ENCODE measurements at regions not wholly inside any gene's neighbourhood (a gene's known extent, or its start where the extent isn't known, plus 50 kb on each side); places are given as distances from the start of the nearest gene placed in this dataset.
A peak's percentile ranks its signal among the peaks of the same experiment; 100 is the strongest.
"Not testable (repeated sequence)": the region's sequence is repeated elsewhere in the genome, so short reads cannot be mapped to it uniquely, and the experiment has no call there.

GRCh38 chr6:151692216-151692615 lies 115.3 kb upstream of the ESR1 start:
- no peak overlapping the region for H3K4me3 Mint-ChIP-seq
- DNase-seq (ENCODE audit: low spot score in 2 of 2) (no peak), ATAC-seq (no peak)
- peaks cover 18% of the 10 kb centered on the region for H3K4me1 Mint-ChIP-seq
- H3K36me3 Mint-ChIP-seq, result no peaks in the 10 kb centered on the region
- H3K27ac Mint-ChIP-seq, result no peak overlapping the region
- H3K9me3 Mint-ChIP-seq, result no peaks in the 10 kb centered on the region

GRCh38 chr6:151693366-151693765 lies 114.1 kb upstream of the ESR1 start:
- DNase-seq (ENCODE audit: low spot score in 2 of 2) (no peak), ATAC-seq (no peak)
- Mint-ChIP-seq H3K9me3 (no peaks in the 10 kb centered on the region), H3K27ac (no peak overlapping the region), H3K4me1 (peaks cover 18% of the 10 kb centered on the region), H3K4me3 (no peak overlapping the region), H3K36me3 (no peaks in the 10 kb centered on the region)

- H3K4me1 Mint-ChIP-seq, result peaks cover 18% of the 10 kb centered on the region
- DNase-seq (ENCODE audit: low spot score in 2 of 2) (no peak), ATAC-seq (no peak)
- no peak overlapping the region for H3K4me3 Mint-ChIP-seq
- no peaks in the 10 kb centered on the region for H3K9me3 Mint-ChIP-seq
- H3K27ac Mint-ChIP-seq, result no peak overlapping the region
- no peaks in the 10 kb centered on the region for H3K36me3 Mint-ChIP-seq
Measured at GRCh38 chr6:151695156-151695555, 112.3 kb upstream of the ESR1 start.

GRCh38 chr6:151696302-151696701 lies 111.2 kb upstream of the ESR1 start:
- not testable (repeated sequence) for H3K4me1 Mint-ChIP-seq; H3K9me3 Mint-ChIP-seq; H3K4me3 Mint-ChIP-seq; H3K36me3 Mint-ChIP-seq; ATAC-seq; H3K27ac Mint-ChIP-seq; DNase-seq (ENCODE audit: low spot score in 2 of 2)

- ATAC-seq, result no peak
- peaks cover 16% of the 10 kb centered on the region for H3K4me1 Mint-ChIP-seq
- no peaks in the 10 kb centered on the region for H3K36me3 Mint-ChIP-seq
- no peak overlapping the region for H3K27ac Mint-ChIP-seq
- no peaks in the 10 kb centered on the region for H3K9me3 Mint-ChIP-seq
- no peak for DNase-seq (ENCODE audit: low spot score in 2 of 2)
- no peak overlapping the region for H3K4me3 Mint-ChIP-seq
Measured at GRCh38 chr6:151698931-151699700, 108.4 kb upstream of the ESR1 start.

- H3K4me1 Mint-ChIP-seq, result peaks cover 16% of the 10 kb centered on the region
- no peaks in the 10 kb centered on the region for H3K9me3 Mint-ChIP-seq
- no peak for ATAC-seq
- no peak overlapping the region for H3K4me3 Mint-ChIP-seq
- DNase-seq (ENCODE audit: low spot score in 2 of 2), result no peak
- no peak overlapping the region for H3K27ac Mint-ChIP-seq
- no peaks in the 10 kb centered on the region for H3K36me3 Mint-ChIP-seq
Measured at GRCh38 chr6:151699719-151700118, 107.8 kb upstream of the ESR1 start.

GRCh38 chr6:151701911-151702562 lies 105.4 kb upstream of the ESR1 start:
- H3K4me1 Mint-ChIP-seq, result peaks cover 16% of the 10 kb centered on the region
- peak; percentile 70 for ATAC-seq
- H3K9me3 Mint-ChIP-seq, result no peaks in the 10 kb centered on the region
- peak overlapping the region; percentile 42 for H3K4me3 Mint-ChIP-seq
- no peak overlapping the region for H3K27ac Mint-ChIP-seq
- DNase-seq (ENCODE audit: low spot score in 2 of 2), result no peak
- no peaks in the 10 kb centered on the region for H3K36me3 Mint-ChIP-seq

GRCh38 chr6:151702851-151703658 lies 104.4 kb upstream of the ESR1 start:
- no peaks in the 10 kb centered on the region for H3K9me3 Mint-ChIP-seq
- DNase-seq (ENCODE audit: low spot score in 2 of 2), result no peak
- peak; percentile 9 for ATAC-seq
- H3K36me3 Mint-ChIP-seq, result no peaks in the 10 kb centered on the region
- peak overlapping the region; percentile 10 for H3K27ac Mint-ChIP-seq
- H3K4me3 Mint-ChIP-seq, result no peak overlapping the region
- H3K4me1 Mint-ChIP-seq, result peaks cover 16% of the 10 kb centered on the region

GRCh38 chr6:151704383-151704782 lies 103.1 kb upstream of the ESR1 start:
- Mint-ChIP-seq H3K36me3 (no peaks in the 10 kb centered on the region), H3K9me3 (no peaks in the 10 kb centered on the region), H3K27ac (peak overlapping the region; percentile 10), H3K4me1 (peaks cover 16% of the 10 kb centered on the region), H3K4me3 (no peak overlapping the region)
- peak; percentile 90 for ATAC-seq
- peak in 1 of 2 donors; percentile 60 for DNase-seq (ENCODE audit: low spot score in 2 of 2)

GRCh38 chr6:151705993-151706733 lies 101.3 kb upstream of the ESR1 start:
- no peak overlapping the region for H3K27ac Mint-ChIP-seq
- H3K4me3 Mint-ChIP-seq, result no peak overlapping the region
- peaks cover 16% of the 10 kb centered on the region for H3K4me1 Mint-ChIP-seq
- DNase-seq (ENCODE audit: low spot score in 2 of 2), result no peak
- no peaks in the 10 kb centered on the region for H3K9me3 Mint-ChIP-seq
- no peaks in the 10 kb centered on the region for H3K36me3 Mint-ChIP-seq
- no peak for ATAC-seq

GRCh38 chr6:151709329-151709728 lies 98.2 kb upstream of the ESR1 start:
- DNase-seq (ENCODE audit: low spot score in 2 of 2) (no peak), ATAC-seq (peak; percentile 68)
- Mint-ChIP-seq H3K4me3 (no peak overlapping the region), H3K9me3 (peaks cover 5% of the 10 kb centered on the region), H3K27ac (no peak overlapping the region), H3K36me3 (no peaks in the 10 kb centered on the region), H3K4me1 (no peaks in the 10 kb centered on the region)

GRCh38 chr6:151716526-151716932 lies 91.0 kb upstream of the ESR1 start:
- no peak overlapping the region for H3K4me3 Mint-ChIP-seq
- no peak for ATAC-seq
- no peak for DNase-seq (ENCODE audit: low spot score in 2 of 2)
- peaks cover 16% of the 10 kb centered on the region for H3K9me3 Mint-ChIP-seq
- no peaks in the 10 kb centered on the region for H3K36me3 Mint-ChIP-seq
- peaks cover 8% of the 10 kb centered on the region for H3K4me1 Mint-ChIP-seq
- no peak overlapping the region for H3K27ac Mint-ChIP-seq

- H3K27ac Mint-ChIP-seq, result no peak overlapping the region
- no peak overlapping the region for H3K4me3 Mint-ChIP-seq
Measured at GRCh38 chr6:151719070-151719469, 88.4 kb upstream of the ESR1 start.

GRCh38 chr6:151721146-151721545 lies 86.3 kb upstream of the ESR1 start:
- DNase-seq (ENCODE audit: low spot score in 2 of 2), result no peak
- no peak for ATAC-seq
- Mint-ChIP-seq H3K9me3 (no peaks in the 10 kb centered on the region), H3K4me3 (no peak overlapping the region), H3K27ac (no peak overlapping the region), H3K4me1 (peaks cover 8% of the 10 kb centered on the region), H3K36me3 (no peaks in the 10 kb centered on the region)

More at GRCh38 chr6:151719070-151719469, 88.4 kb upstream of the ESR1 start:
- Mint-ChIP-seq H3K4me1 (peaks cover 8% of the 10 kb centered on the region), H3K9me3 (peaks cover 10% of the 10 kb centered on the region), H3K36me3 (no peaks in the 10 kb centered on the region)
- ATAC-seq, result no peak
- DNase-seq (ENCODE audit: low spot score in 2 of 2), result no peak

- Mint-ChIP-seq H3K27ac (no peak overlapping the region), H3K9me3 (no peaks in the 10 kb centered on the region), H3K4me3 (no peak overlapping the region), H3K4me1 (peaks cover 8% of the 10 kb centered on the region), H3K36me3 (no peaks in the 10 kb centered on the region)
- DNase-seq (ENCODE audit: low spot score in 2 of 2) (no peak), ATAC-seq (no peak)
Measured at GRCh38 chr6:151721671-151722070, 85.8 kb upstream of the ESR1 start.

Measured in stimulated activated effector memory CD8-positive, alpha-beta T cell treated with anti-CD3 and anti-CD28 coated beads, Interleukin-12 subunit alpha, Interleukin-12 subunit beta, amount 100 ng/mL, for 72 hours (primary cell).